Liver (tissue), 8 donors: ENCODE measurements at regions not wholly inside any gene's neighbourhood (a gene's known extent, or its start where the extent isn't known, plus 50 kb on each side); places are given as distances from the start of the nearest gene placed in this dataset.

Source experiments
- DNase-seq: peaks from one replicate; pipeline ENCODE4 v3.0.0-alpha.2; 2017; ENCODE audit warnings: low spot score
- H3K27ac ChIP-seq, 2 donors: one replicate each; pipeline ENCODE4 v1.7.0; 2013; ENCODE audit warnings: inconsistent platforms in 2 of 2, low read length in 2 of 2, control low read depth in 1 of 2, low read depth in 1 of 2, mild to moderate bottlenecking in 1 of 2
- H3K27me3 ChIP-seq, 4 donors: one replicate each; pipeline versions ENCODE4 v1.6.1 to v1.7.0; 2013; ENCODE audit warnings: low read length in 3 of 4, inconsistent platforms in 1 of 4, mild to moderate bottlenecking in 1 of 4, moderate library complexity in 1 of 4; ENCODE audit not compliant: control insufficient read depth in 4 of 4, insufficient read depth in 4 of 4
- H3K36me3 ChIP-seq, 4 donors: one replicate each; pipeline versions ENCODE4 v1.6.1 to v1.7.0; 2013; ENCODE audit warnings: low read length in 3 of 4, mild to moderate bottlenecking in 3 of 4, low read depth in 1 of 4, moderate library complexity in 1 of 4; ENCODE audit not compliant: control insufficient read depth in 4 of 4, insufficient read depth in 3 of 4
- H3K4me1 ChIP-seq, 4 donors: one replicate each; pipeline versions ENCODE4 v1.6.1 to v1.7.0; 2013; ENCODE audit warnings: low read length in 3 of 4, mild to moderate bottlenecking in 3 of 4, moderate library complexity in 1 of 4; ENCODE audit not compliant: control insufficient read depth in 4 of 4, insufficient read depth in 4 of 4
- H3K4me3 ChIP-seq, 3 donors: one replicate each; pipeline versions ENCODE4 v1.6.1 to v1.7.0; 2013; ENCODE audit warnings: low read length in 3 of 3, control low read depth in 1 of 3, low read depth in 1 of 3, mild to moderate bottlenecking in 1 of 3
- H3K9ac ChIP-seq, 2 donors: one replicate each; pipeline ENCODE4 v1.7.0; 2013; ENCODE audit warnings: low read length in 2 of 2, mild to moderate bottlenecking in 2 of 2, moderate library complexity in 2 of 2, control low read depth in 1 of 2, low read depth in 1 of 2
- H3K9me3 ChIP-seq, 4 donors: one replicate each; pipeline versions ENCODE4 v1.6.1 to v1.7.0; 2013; ENCODE audit warnings: low read length in 3 of 4; ENCODE audit not compliant: control insufficient read depth in 4 of 4
- ATF3 ChIP-seq: IDR thresholded peaks from 2 replicates; pipeline ENCODE4 v1.6.1; 2016; ENCODE audit warnings: antibody characterized with exemption
- CTCF ChIP-seq: fragments of 150-350 bp; IDR thresholded peaks from 2 replicates; pipeline ENCODE4 v1.5.1; 2017; ENCODE audit warnings: improper control_type of control experiment, low read depth, low read length; ENCODE audit not compliant: missing input control
- FOXA2 ChIP-seq: IDR thresholded peaks from 2 replicates; pipeline ENCODE4 v1.6.1; 2016; ENCODE audit warnings: antibody characterized with exemption
- GABPA ChIP-seq, 2 donors: IDR thresholded peaks in 1 of 2; conservative IDR thresholded peaks in 1 of 2; 2 replicates each; pipeline ENCODE4 v1.6.1; 2016; ENCODE audit warnings: antibody characterized with exemption in 2 of 2, mild to moderate bottlenecking in 1 of 2, moderate library complexity in 1 of 2
- HNF4A ChIP-seq, 2 donors: conservative IDR thresholded peaks; 2 replicates each; pipeline ENCODE4 v1.6.1; 2016; ENCODE audit warnings: antibody characterized with exemption in 2 of 2, mild to moderate bottlenecking in 2 of 2
- HNF4G ChIP-seq: IDR thresholded peaks from 2 replicates; pipeline ENCODE4 v1.6.1; 2016; ENCODE audit warnings: antibody characterized with exemption
- JUND ChIP-seq, 2 donors: IDR thresholded peaks; 2 replicates each; pipeline ENCODE4 v1.6.1; 2016; ENCODE audit warnings: antibody characterized with exemption in 2 of 2
- MAX ChIP-seq: IDR thresholded peaks from 2 replicates; pipeline ENCODE4 v1.6.1; 2016; ENCODE audit warnings: antibody characterized with exemption
- RAD21 ChIP-seq, 2 donors: IDR thresholded peaks; 2 replicates each; pipeline ENCODE4 v1.6.1; 2016; ENCODE audit warnings: antibody characterized with exemption in 2 of 2, mild to moderate bottlenecking in 2 of 2
- REST ChIP-seq: IDR thresholded peaks from 2 replicates; pipeline ENCODE4 v1.6.1; 2016; ENCODE audit warnings: antibody characterized with exemption, mild to moderate bottlenecking
- RXRA ChIP-seq, 2 donors: IDR thresholded peaks; 2 replicates each; pipeline ENCODE4 v1.6.1; 2017 to 2018; ENCODE audit warnings: antibody characterized with exemption in 2 of 2, mild to moderate bottlenecking in 1 of 2
- SP1 ChIP-seq: IDR thresholded peaks from 2 replicates; pipeline ENCODE4 v1.6.1; 2018; ENCODE audit warnings: antibody characterized with exemption, mild to moderate bottlenecking
- YY1 ChIP-seq: IDR thresholded peaks from 2 replicates; pipeline ENCODE4 v1.6.1; 2016; ENCODE audit warnings: antibody characterized with exemption, mild to moderate bottlenecking
- WGBS: extraction: QIAGEN DNeasy Blood & Tissue Kit; methylation state at CpG from one replicate; pipeline ENCODE4 v1.1.7; 2013; 5-methylcytosine and 5-hydroxymethylcytosine counted together
- TF ChIP-seq, protein P1 (sequence below): IDR thresholded peaks from 2 replicates; pipeline ENCODE4 v1.6.1; 2016; ENCODE audit warnings: antibody characterized with exemption
- donor health status: healthy.
- donor health status: healthy.
- donor health status: healthy.
- donor health status: healthy.
- donor health status: healthy.

- TF ChIP-seq CTCF, result no peak
- TF ChIP-seq, protein P1, sequence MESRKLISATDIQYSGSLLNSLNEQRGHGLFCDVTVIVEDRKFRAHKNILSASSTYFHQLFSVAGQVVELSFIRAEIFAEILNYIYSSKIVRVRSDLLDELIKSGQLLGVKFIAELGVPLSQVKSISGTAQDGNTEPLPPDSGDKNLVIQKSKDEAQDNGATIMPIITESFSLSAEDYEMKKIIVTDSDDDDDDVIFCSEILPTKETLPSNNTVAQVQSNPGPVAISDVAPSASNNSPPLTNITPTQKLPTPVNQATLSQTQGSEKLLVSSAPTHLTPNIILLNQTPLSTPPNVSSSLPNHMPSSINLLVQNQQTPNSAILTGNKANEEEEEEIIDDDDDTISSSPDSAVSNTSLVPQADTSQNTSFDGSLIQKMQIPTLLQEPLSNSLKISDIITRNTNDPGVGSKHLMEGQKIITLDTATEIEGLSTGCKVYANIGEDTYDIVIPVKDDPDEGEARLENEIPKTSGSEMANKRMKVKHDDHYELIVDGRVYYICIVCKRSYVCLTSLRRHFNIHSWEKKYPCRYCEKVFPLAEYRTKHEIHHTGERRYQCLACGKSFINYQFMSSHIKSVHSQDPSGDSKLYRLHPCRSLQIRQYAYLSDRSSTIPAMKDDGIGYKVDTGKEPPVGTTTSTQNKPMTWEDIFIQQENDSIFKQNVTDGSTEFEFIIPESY, result no peak
- TF ChIP-seq REST, result no peak
- no peak for TF ChIP-seq YY1
- no peak for TF ChIP-seq HNF4G
- TF ChIP-seq RXRA (IDR thresholded peaks at IDR 0.05), result no peak
- no peak for TF ChIP-seq JUND (IDR thresholded peaks at IDR 0.05)
- no peak for TF ChIP-seq RAD21 (IDR thresholded peaks at IDR 0.05)
- no peak for TF ChIP-seq MAX
- TF ChIP-seq SP1, result no peak
- no peak for TF ChIP-seq FOXA2
- TF ChIP-seq GABPA (IDR thresholded peaks at IDR 0.05 in 1 of 2, conservative IDR thresholded peaks at IDR 0.05 in 1 of 2), result no peak
- no peak for TF ChIP-seq HNF4A (conservative IDR thresholded peaks at IDR 0.05)
- Histone ChIP-seq H3K4me3 (no peak overlapping the region), H3K9ac (no peak overlapping the region), H3K27ac (no peak overlapping the region), H3K27me3 (peaks cover 0 to 3% (median 0%) of the 10 kb centered on the region in 4 donors), H3K36me3 (no peaks in the 10 kb centered on the region), H3K4me1 (no peaks in the 10 kb centered on the region), H3K9me3 (peaks cover 0 to 5% (median 2%) of the 10 kb centered on the region in 4 donors)
- 72% methylated on average over 8 of the region's 8 CpGs for WGBS
- DNase-seq, result no peak
These were observed 85.3 kb upstream of the C16orf82 start for GRCh38 chr16:26981266-26981938.

GRCh38 chr16:26982422-26982821, 84.3 kb upstream of the C16orf82 start:
- H3K27ac ChIP-seq, result no peak overlapping the region
- H3K4me1 ChIP-seq, result no peaks in the 10 kb centered on the region
- peaks cover 0 to 3% (median 0%) of the 10 kb centered on the region in 4 donors for H3K27me3 ChIP-seq
- no peak overlapping the region for H3K4me3 ChIP-seq
- H3K9me3 ChIP-seq, result peaks cover 0 to 5% (median 2%) of the 10 kb centered on the region in 4 donors
- 85% methylated on average over 2 of the region's 2 CpGs for WGBS
- no peaks in the 10 kb centered on the region for H3K36me3 ChIP-seq
- H3K9ac ChIP-seq, result no peak overlapping the region
- DNase-seq, result no peak
- TF ChIP-seq ATF3, result no peak
- no peak for TF ChIP-seq RAD21 (IDR thresholded peaks at IDR 0.05)
- no peak for TF ChIP-seq REST
- TF ChIP-seq, protein P1, result no peak
- no peak for TF ChIP-seq HNF4A (conservative IDR thresholded peaks at IDR 0.05)
- no peak for TF ChIP-seq MAX
- TF ChIP-seq YY1, result no peak
- no peak for TF ChIP-seq GABPA (IDR thresholded peaks at IDR 0.05 in 1 of 2, conservative IDR thresholded peaks at IDR 0.05 in 1 of 2)
- TF ChIP-seq FOXA2, result no peak
